ENCODE measurements at regions not wholly inside any gene's neighbourhood (a gene's known extent, or its start where the extent isn't known, plus 50 kb on each side); places are given as distances from the start of the nearest gene placed in this dataset.

- Histone ChIP-seq H3F3A (ENCODE audit: low read depth) (no peaks in the 10 kb centered on the region), H3K36me3 (ENCODE audit: insufficient read depth, low read length) (no peaks in the 10 kb centered on the region), H3K9me2 (replicated peaks; ENCODE audit: low read depth, low read length) (no peaks in the 10 kb centered on the region), H3K27me3 (ENCODE audit: insufficient read depth, low read length, poor library complexity, severe bottlenecking) (no peaks in the 10 kb centered on the region), H3K9ac (ENCODE audit: low read depth, low read length, poor library complexity, severe bottlenecking) (no peak overlapping the region), H2AFZ (ENCODE audit: low read length) (no peak overlapping the region), H3K79me2 (ENCODE audit: insufficient read depth, low read length) (no peaks in the 10 kb centered on the region), H3K4me2 (ENCODE audit: low read depth, low read length, poor library complexity, severe bottlenecking) (no peak overlapping the region), H3K9me3 (ENCODE audit: insufficient read depth, low read depth, low read length) (no peaks in the 10 kb centered on the region), H3K4me1 (ENCODE audit: insufficient read depth, low read length, poor library complexity, severe bottlenecking) (no peaks in the 10 kb centered on the region), H4K20me1 (ENCODE audit: insufficient read depth, low read length, poor library complexity, severe bottlenecking) (no peaks in the 10 kb centered on the region), H3K4me3 (ENCODE audit: low read length, poor library complexity, severe bottlenecking) (no peak overlapping the region)
- no peak for TF ChIP-seq CTCF (conservative IDR thresholded peaks at IDR 0.05; ENCODE audit: low read length)
- TF ChIP-seq EZH2phosphoT487 (IDR thresholded peaks at IDR 0.05; ENCODE audit: borderline replicate concordance) = no peak
Measured at GRCh38 chrX:4110964-4111363, 397.5 kb upstream of the PRKX start.

- H3K27me3 ChIP-seq (ENCODE audit: insufficient read depth, low read length, poor library complexity, severe bottlenecking) = no peaks in the 10 kb centered on the region
- no peak overlapping the region for H3K9ac ChIP-seq (ENCODE audit: low read depth, low read length, poor library complexity, severe bottlenecking)
- H3K79me2 ChIP-seq (ENCODE audit: insufficient read depth, low read length) = no peaks in the 10 kb centered on the region
- H3K4me3 ChIP-seq (ENCODE audit: low read length, poor library complexity, severe bottlenecking) = no peak overlapping the region
- H4K20me1 ChIP-seq (ENCODE audit: insufficient read depth, low read length, poor library complexity, severe bottlenecking) = no peaks in the 10 kb centered on the region
- no peak overlapping the region for H3K4me2 ChIP-seq (ENCODE audit: low read depth, low read length, poor library complexity, severe bottlenecking)
- H3K36me3 ChIP-seq (ENCODE audit: insufficient read depth, low read length) = no peaks in the 10 kb centered on the region
- H3K9me3 ChIP-seq (ENCODE audit: insufficient read depth, low read depth, low read length) = no peaks in the 10 kb centered on the region
- no peaks in the 10 kb centered on the region for H3K9me2 ChIP-seq (replicated peaks; ENCODE audit: low read depth, low read length)
- H3F3A ChIP-seq (ENCODE audit: low read depth) = no peaks in the 10 kb centered on the region
- TF ChIP-seq CTCF (conservative IDR thresholded peaks at IDR 0.05; ENCODE audit: low read length) (no peak), EZH2phosphoT487 (IDR thresholded peaks at IDR 0.05; ENCODE audit: borderline replicate concordance) (no peak)
- no peaks in the 10 kb centered on the region for H3K4me1 ChIP-seq (ENCODE audit: insufficient read depth, low read length, poor library complexity, severe bottlenecking)
- H2AFZ ChIP-seq (ENCODE audit: low read length) = no peak overlapping the region
Measured at GRCh38 chrX:4094926-4095325, 381.5 kb upstream of the PRKX start.

GRCh38 chrX:4091046-4091760 is 377.8 kb upstream of the PRKX start:
- Histone ChIP-seq H3K9me2 (replicated peaks; ENCODE audit: low read depth, low read length) (no peaks in the 10 kb centered on the region), H3F3A (ENCODE audit: low read depth) (no peaks in the 10 kb centered on the region), H3K4me3 (ENCODE audit: low read length, poor library complexity, severe bottlenecking) (no peak overlapping the region), H2AFZ (ENCODE audit: low read length) (no peak overlapping the region), H3K27me3 (ENCODE audit: insufficient read depth, low read length, poor library complexity, severe bottlenecking) (no peaks in the 10 kb centered on the region), H3K79me2 (ENCODE audit: insufficient read depth, low read length) (no peaks in the 10 kb centered on the region), H3K4me2 (ENCODE audit: low read depth, low read length, poor library complexity, severe bottlenecking) (no peak overlapping the region), H3K9me3 (ENCODE audit: insufficient read depth, low read depth, low read length) (no peaks in the 10 kb centered on the region), H3K36me3 (ENCODE audit: insufficient read depth, low read length) (no peaks in the 10 kb centered on the region), H4K20me1 (ENCODE audit: insufficient read depth, low read length, poor library complexity, severe bottlenecking) (no peaks in the 10 kb centered on the region), H3K9ac (ENCODE audit: low read depth, low read length, poor library complexity, severe bottlenecking) (no peak overlapping the region), H3K4me1 (ENCODE audit: insufficient read depth, low read length, poor library complexity, severe bottlenecking) (no peaks in the 10 kb centered on the region)
- TF ChIP-seq EZH2phosphoT487 (IDR thresholded peaks at IDR 0.05; ENCODE audit: borderline replicate concordance) (no peak), CTCF (conservative IDR thresholded peaks at IDR 0.05; ENCODE audit: low read length) (no peak)

Data from Loucy (cell line).